ENCODE measurements at regions not wholly inside any gene's neighbourhood (a gene's known extent, or its start where the extent isn't known, plus 50 kb on each side); places are given as distances from the start of the nearest gene placed in this dataset.

GRCh38 chr1:219020386-219020785 is 153.3 kb upstream of the LYPLAL1 start:
- DNase-seq (ENCODE audit: low spot score), result no peak
- TF ChIP-seq, protein P1, sequence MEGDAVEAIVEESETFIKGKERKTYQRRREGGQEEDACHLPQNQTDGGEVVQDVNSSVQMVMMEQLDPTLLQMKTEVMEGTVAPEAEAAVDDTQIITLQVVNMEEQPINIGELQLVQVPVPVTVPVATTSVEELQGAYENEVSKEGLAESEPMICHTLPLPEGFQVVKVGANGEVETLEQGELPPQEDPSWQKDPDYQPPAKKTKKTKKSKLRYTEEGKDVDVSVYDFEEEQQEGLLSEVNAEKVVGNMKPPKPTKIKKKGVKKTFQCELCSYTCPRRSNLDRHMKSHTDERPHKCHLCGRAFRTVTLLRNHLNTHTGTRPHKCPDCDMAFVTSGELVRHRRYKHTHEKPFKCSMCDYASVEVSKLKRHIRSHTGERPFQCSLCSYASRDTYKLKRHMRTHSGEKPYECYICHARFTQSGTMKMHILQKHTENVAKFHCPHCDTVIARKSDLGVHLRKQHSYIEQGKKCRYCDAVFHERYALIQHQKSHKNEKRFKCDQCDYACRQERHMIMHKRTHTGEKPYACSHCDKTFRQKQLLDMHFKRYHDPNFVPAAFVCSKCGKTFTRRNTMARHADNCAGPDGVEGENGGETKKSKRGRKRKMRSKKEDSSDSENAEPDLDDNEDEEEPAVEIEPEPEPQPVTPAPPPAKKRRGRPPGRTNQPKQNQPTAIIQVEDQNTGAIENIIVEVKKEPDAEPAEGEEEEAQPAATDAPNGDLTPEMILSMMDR (IDR thresholded peaks at IDR 0.05), result no peak
- Mint-ChIP-seq H3K27me3 (ENCODE audit: low read depth) (no peaks in the 10 kb centered on the region), H3K36me3 (ENCODE audit: low read depth) (no peaks in the 10 kb centered on the region), H3K9me3 (ENCODE audit: low read depth) (peaks cover 12% of the 10 kb centered on the region), H3K4me1 (ENCODE audit: low read depth) (peaks cover 14% of the 10 kb centered on the region), H3K27ac (ENCODE audit: unreplicated experiment) (no peak overlapping the region), H3K4me3 (ENCODE audit: unreplicated experiment) (no peak overlapping the region)

DNA sequence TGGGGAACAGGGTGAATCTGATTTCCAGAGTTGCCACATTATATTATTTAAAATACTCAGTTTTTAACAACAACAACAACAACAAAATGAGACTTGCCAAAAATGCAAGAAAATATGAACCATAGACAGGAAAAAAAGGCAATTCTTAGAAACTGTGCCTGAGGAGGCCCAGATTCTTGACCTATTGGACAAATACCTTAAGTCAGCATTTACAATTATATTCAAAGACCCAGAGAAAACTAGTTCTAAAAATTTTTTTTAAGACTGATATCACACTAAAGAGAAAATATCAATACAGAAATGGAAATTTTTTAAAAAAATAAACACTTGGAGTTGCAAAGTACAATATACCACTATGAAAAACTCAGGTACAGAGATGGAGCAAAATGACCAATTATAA is 152.8 kb upstream of the LYPLAL1 start:
- Mint-ChIP-seq H3K36me3 (ENCODE audit: low read depth) (no peaks in the 10 kb centered on the region), H3K27me3 (ENCODE audit: low read depth) (no peaks in the 10 kb centered on the region), H3K27ac (ENCODE audit: unreplicated experiment) (no peak overlapping the region), H3K9me3 (ENCODE audit: low read depth) (peaks cover 12% of the 10 kb centered on the region), H3K4me1 (ENCODE audit: low read depth) (peaks cover 14% of the 10 kb centered on the region), H3K4me3 (ENCODE audit: unreplicated experiment) (no peak overlapping the region)
- DNase-seq (ENCODE audit: low spot score), result no peak
- TF ChIP-seq, protein P1 (IDR thresholded peaks at IDR 0.05), result no peak

DNA sequence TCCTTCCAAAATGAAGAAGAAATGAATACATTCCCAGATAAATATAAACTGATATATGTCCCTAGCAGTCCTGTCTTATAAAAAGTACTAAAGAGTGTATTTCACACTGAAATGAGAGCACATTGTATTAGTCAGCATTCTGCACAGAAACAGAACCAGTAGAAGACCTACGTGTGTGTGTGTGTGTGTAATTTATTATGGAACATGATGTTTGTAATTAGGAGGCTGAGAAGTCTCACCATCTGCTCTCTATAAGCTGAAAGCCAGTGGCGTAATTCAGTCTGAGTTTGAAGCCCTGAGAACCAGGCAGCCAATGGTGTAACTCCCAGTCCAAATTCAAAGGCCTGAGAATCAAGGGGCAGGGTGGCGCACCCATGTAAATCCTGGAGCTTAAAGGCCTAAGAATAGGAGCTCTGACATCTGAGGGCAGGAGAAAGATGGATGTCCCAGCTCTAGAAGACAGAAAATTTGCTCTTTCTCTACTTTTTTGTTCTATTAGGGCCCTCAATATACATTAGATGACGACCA is 146.5 kb upstream of the LYPLAL1 start:
- H3K27ac Mint-ChIP-seq (ENCODE audit: unreplicated experiment), result no peak overlapping the region
- TF ChIP-seq, protein P1 (IDR thresholded peaks at IDR 0.05), result no peak
- no peak overlapping the region for H3K4me3 Mint-ChIP-seq (ENCODE audit: unreplicated experiment)
- peaks cover 18% of the 10 kb centered on the region for H3K9me3 Mint-ChIP-seq (ENCODE audit: low read depth)
- H3K4me1 Mint-ChIP-seq (ENCODE audit: low read depth), result no peaks in the 10 kb centered on the region
- H3K36me3 Mint-ChIP-seq (ENCODE audit: low read depth), result no peaks in the 10 kb centered on the region
- no peak for DNase-seq (ENCODE audit: low spot score)
- no peaks in the 10 kb centered on the region for H3K27me3 Mint-ChIP-seq (ENCODE audit: low read depth)

DNA sequence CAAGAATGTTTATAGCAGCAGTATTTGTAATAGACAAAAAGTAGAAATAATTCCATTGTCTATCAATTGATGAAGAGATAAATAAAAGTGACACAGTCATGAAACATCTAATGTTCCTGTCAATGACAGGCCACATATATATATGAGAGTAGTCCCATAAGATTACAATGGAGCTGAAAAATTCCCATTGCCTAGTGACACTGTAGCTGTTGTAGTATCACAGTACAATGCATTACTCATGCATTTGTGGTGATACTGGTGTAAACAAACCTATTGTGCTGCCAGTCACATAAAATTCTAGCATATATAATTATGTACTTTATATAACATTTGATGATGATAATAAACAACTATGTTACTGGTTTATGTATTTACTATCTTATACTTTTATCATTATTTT is 141.9 kb upstream of the LYPLAL1 start:
- H3K4me1 Mint-ChIP-seq (ENCODE audit: low read depth), result no peaks in the 10 kb centered on the region
- H3K4me3 Mint-ChIP-seq (ENCODE audit: unreplicated experiment), result no peak overlapping the region
- no peak overlapping the region for H3K27ac Mint-ChIP-seq (ENCODE audit: unreplicated experiment)
- TF ChIP-seq, protein P1 (IDR thresholded peaks at IDR 0.05), result no peak
- H3K36me3 Mint-ChIP-seq (ENCODE audit: low read depth), result no peaks in the 10 kb centered on the region
- no peak for DNase-seq (ENCODE audit: low spot score)
- peaks cover 10% of the 10 kb centered on the region for H3K9me3 Mint-ChIP-seq (ENCODE audit: low read depth)
- no peaks in the 10 kb centered on the region for H3K27me3 Mint-ChIP-seq (ENCODE audit: low read depth)

- H3K27ac Mint-ChIP-seq (ENCODE audit: unreplicated experiment), result no peak overlapping the region
- H3K4me1 Mint-ChIP-seq (ENCODE audit: low read depth), result peaks cover 11% of the 10 kb centered on the region
- peaks cover 4% of the 10 kb centered on the region for H3K36me3 Mint-ChIP-seq (ENCODE audit: low read depth)
- no peaks in the 10 kb centered on the region for H3K27me3 Mint-ChIP-seq (ENCODE audit: low read depth)
- peaks cover 9% of the 10 kb centered on the region for H3K9me3 Mint-ChIP-seq (ENCODE audit: low read depth)
- DNase-seq (ENCODE audit: low spot score), result no peak
- TF ChIP-seq, protein P1 (IDR thresholded peaks at IDR 0.05), result no peak
- H3K4me3 Mint-ChIP-seq (ENCODE audit: unreplicated experiment), result no peak overlapping the region
These were observed 135.3 kb upstream of the LYPLAL1 start for GRCh38 chr1:219038398-219038797.

Measured in chondrocyte (in vitro differentiated cells).